DMS53 treated with DMSO at 0.1 percent for 48 hours (cell line): ENCODE measurements at regions not wholly inside any gene's neighbourhood (a gene's known extent, or its start where the extent isn't known, plus 50 kb on each side); places are given as distances from the start of the nearest gene placed in this dataset.
"Not testable (repeated sequence)": the region's sequence is repeated elsewhere in the genome, so short reads cannot be mapped to it uniquely, and the experiment has no call there.

ENCODE experiments used
- DNase-seq: peaks from one replicate; lab custom pipeline; 2025; ENCODE audit not compliant: unreplicated experiment; lab: John Stamatoyannopoulos, UW

- no peak for DNase-seq
Observed at GRCh38 chr12:47351526-47351925, 271.8 kb upstream of the AMIGO2 start.

GRCh38 chr12:47350062-47350408 is 270.3 kb upstream of the AMIGO2 start:
- no peak for DNase-seq

- no peak for DNase-seq
Observed at GRCh38 chr12:47349137-47350061, 269.6 kb upstream of the AMIGO2 start.

- no peak for DNase-seq
Observed at GRCh38 chr12:47348206-47348605, 268.4 kb upstream of the AMIGO2 start.

GRCh38 chr12:47346251-47347019 is 266.7 kb upstream of the AMIGO2 start:
- DNase-seq = peak; percentile 74

- DNase-seq = no peak
Observed at GRCh38 chr12:47343684-47344567, 264.2 kb upstream of the AMIGO2 start.

GRCh38 chr12:47340411-47341015 is 260.8 kb upstream of the AMIGO2 start:
- no peak for DNase-seq

- DNase-seq = no peak
Observed at GRCh38 chr12:47337581-47337980, 257.8 kb upstream of the AMIGO2 start.

- not testable (repeated sequence) for DNase-seq
Observed at GRCh38 chr12:47333271-47333858, 253.6 kb upstream of the AMIGO2 start.

GRCh38 chr12:47328831-47329545 is 249.2 kb upstream of the AMIGO2 start:
- DNase-seq = no peak

GRCh38 chr12:47326190-47326589 is 246.4 kb upstream of the AMIGO2 start:
- DNase-seq = no peak

- DNase-seq = no peak
Observed at GRCh38 chr12:47323802-47324201, 244.0 kb upstream of the AMIGO2 start.

GRCh38 chr12:47321436-47321835 is 241.7 kb upstream of the AMIGO2 start:
- no peak for DNase-seq

GRCh38 chr12:47319746-47320145 is 240.0 kb upstream of the AMIGO2 start:
- DNase-seq = no peak

- DNase-seq = no peak
Observed at GRCh38 chr12:47318963-47319362, 239.2 kb upstream of the AMIGO2 start.

- DNase-seq = no peak
Observed at GRCh38 chr12:47317175-47317915, 237.6 kb upstream of the AMIGO2 start.

- DNase-seq = no peak
Observed at GRCh38 chr12:47316609-47317049, 236.9 kb upstream of the AMIGO2 start.

- no peak for DNase-seq
Observed at GRCh38 chr12:47314996-47315395, 235.2 kb upstream of the AMIGO2 start.
